ENCODE measurements at regions not wholly inside any gene's neighbourhood (a gene's known extent, or its start where the extent isn't known, plus 50 kb on each side); places are given as distances from the start of the nearest gene placed in this dataset.
"Not testable (repeated sequence)": the region's sequence is repeated elsewhere in the genome, so short reads cannot be mapped to it uniquely, and the experiment has no call there.

GRCh38 chr1:228652116-228652515, 83.2 kb upstream of the RHOU start:
- H3K4me3 ChIP-seq (ENCODE audit: low read length), result no peak overlapping the region
- H3K36me3 ChIP-seq (ENCODE audit: control insufficient read depth, insufficient read depth, low read length), result no peaks in the 10 kb centered on the region
- peaks cover 33% of the 10 kb centered on the region for H3K27me3 ChIP-seq (ENCODE audit: control insufficient read depth, insufficient read depth, low read length)
- no peaks in the 10 kb centered on the region for H3K4me1 ChIP-seq (ENCODE audit: control insufficient read depth, insufficient read depth, low read length)
- no peak overlapping the region for H3K9ac ChIP-seq (ENCODE audit: low read length)
- H3K27ac ChIP-seq (ENCODE audit: low read depth, low read length), result no peak overlapping the region

- H3K27me3 ChIP-seq (ENCODE audit: control insufficient read depth, insufficient read depth, low read length), result peaks cover 24% of the 10 kb centered on the region
- not testable (repeated sequence) for H3K4me3 ChIP-seq (ENCODE audit: low read length)
Observed at GRCh38 chr1:228653057-228653456, 82.2 kb upstream of the RHOU start.

GRCh38 chr1:228653748-228654147, 81.5 kb upstream of the RHOU start:
- Histone ChIP-seq H3K4me1 (ENCODE audit: control insufficient read depth, insufficient read depth, low read length) (no peaks in the 10 kb centered on the region), H3K36me3 (ENCODE audit: control insufficient read depth, insufficient read depth, low read length) (no peaks in the 10 kb centered on the region), H3K4me3 (ENCODE audit: low read length) (no peak overlapping the region), H3K27ac (ENCODE audit: low read depth, low read length) (no peak overlapping the region), H3K27me3 (ENCODE audit: control insufficient read depth, insufficient read depth, low read length) (peaks cover 20% of the 10 kb centered on the region), H3K9ac (ENCODE audit: low read length) (no peak overlapping the region)

More at GRCh38 chr1:228653057-228653456, 82.2 kb upstream of the RHOU start:
- H3K4me1 ChIP-seq (ENCODE audit: control insufficient read depth, insufficient read depth, low read length); H3K9ac ChIP-seq (ENCODE audit: low read length); H3K27ac ChIP-seq (ENCODE audit: low read depth, low read length); H3K36me3 ChIP-seq (ENCODE audit: control insufficient read depth, insufficient read depth, low read length): not testable (repeated sequence)

- no peaks in the 10 kb centered on the region for H3K36me3 ChIP-seq (ENCODE audit: control insufficient read depth, insufficient read depth, low read length)
Observed at GRCh38 chr1:228655796-228656394, 79.4 kb upstream of the RHOU start.

GRCh38 chr1:228662007-228662689, 73.1 kb upstream of the RHOU start:
- not testable (repeated sequence) for H3K36me3 ChIP-seq (ENCODE audit: control insufficient read depth, insufficient read depth, low read length); H3K27me3 ChIP-seq (ENCODE audit: control insufficient read depth, insufficient read depth, low read length); H3K4me3 ChIP-seq (ENCODE audit: low read length); H3K4me1 ChIP-seq (ENCODE audit: control insufficient read depth, insufficient read depth, low read length); H3K9ac ChIP-seq (ENCODE audit: low read length); H3K27ac ChIP-seq (ENCODE audit: low read depth, low read length)

More at GRCh38 chr1:228655796-228656394, 79.4 kb upstream of the RHOU start:
- Histone ChIP-seq H3K4me1 (ENCODE audit: control insufficient read depth, insufficient read depth, low read length) (no peaks in the 10 kb centered on the region), H3K4me3 (ENCODE audit: low read length) (no peak overlapping the region), H3K9ac (ENCODE audit: low read length) (no peak overlapping the region), H3K27me3 (ENCODE audit: control insufficient read depth, insufficient read depth, low read length) (peaks cover 3% of the 10 kb centered on the region), H3K27ac (ENCODE audit: low read depth, low read length) (no peak overlapping the region)

- H3K9ac ChIP-seq (ENCODE audit: low read length), result no peak overlapping the region
- no peaks in the 10 kb centered on the region for H3K4me1 ChIP-seq (ENCODE audit: control insufficient read depth, insufficient read depth, low read length)
- no peak overlapping the region for H3K27ac ChIP-seq (ENCODE audit: low read depth, low read length)
- H3K4me3 ChIP-seq (ENCODE audit: low read length), result no peak overlapping the region
- no peaks in the 10 kb centered on the region for H3K27me3 ChIP-seq (ENCODE audit: control insufficient read depth, insufficient read depth, low read length)
- H3K36me3 ChIP-seq (ENCODE audit: control insufficient read depth, insufficient read depth, low read length), result no peaks in the 10 kb centered on the region
Observed at GRCh38 chr1:228664399-228664914, 70.8 kb upstream of the RHOU start.

- H3K4me3 ChIP-seq (ENCODE audit: low read length), result no peak overlapping the region
- H3K4me1 ChIP-seq (ENCODE audit: control insufficient read depth, insufficient read depth, low read length), result no peaks in the 10 kb centered on the region
- H3K9ac ChIP-seq (ENCODE audit: low read length), result no peak overlapping the region
- H3K27me3 ChIP-seq (ENCODE audit: control insufficient read depth, insufficient read depth, low read length), result no peaks in the 10 kb centered on the region
- H3K36me3 ChIP-seq (ENCODE audit: control insufficient read depth, insufficient read depth, low read length), result no peaks in the 10 kb centered on the region
- H3K27ac ChIP-seq (ENCODE audit: low read depth, low read length), result no peak overlapping the region
Observed at GRCh38 chr1:228666686-228667623, 68.3 kb upstream of the RHOU start.

GRCh38 chr1:228668553-228669241, 66.6 kb upstream of the RHOU start:
- Histone ChIP-seq H3K4me1 (ENCODE audit: control insufficient read depth, insufficient read depth, low read length) (no peaks in the 10 kb centered on the region), H3K36me3 (ENCODE audit: control insufficient read depth, insufficient read depth, low read length) (no peaks in the 10 kb centered on the region), H3K4me3 (ENCODE audit: low read length) (no peak overlapping the region), H3K9ac (ENCODE audit: low read length) (no peak overlapping the region), H3K27ac (ENCODE audit: low read depth, low read length) (no peak overlapping the region), H3K27me3 (ENCODE audit: control insufficient read depth, insufficient read depth, low read length) (no peaks in the 10 kb centered on the region)

GRCh38 chr1:228669242-228669585, 66.1 kb upstream of the RHOU start:
- H3K27me3 ChIP-seq (ENCODE audit: control insufficient read depth, insufficient read depth, low read length), result no peaks in the 10 kb centered on the region
- H3K4me1 ChIP-seq (ENCODE audit: control insufficient read depth, insufficient read depth, low read length), result no peaks in the 10 kb centered on the region
- no peaks in the 10 kb centered on the region for H3K36me3 ChIP-seq (ENCODE audit: control insufficient read depth, insufficient read depth, low read length)
- H3K27ac ChIP-seq (ENCODE audit: low read depth, low read length), result no peak overlapping the region
- no peak overlapping the region for H3K9ac ChIP-seq (ENCODE audit: low read length)
- no peak overlapping the region for H3K4me3 ChIP-seq (ENCODE audit: low read length)

- H3K4me1 ChIP-seq (ENCODE audit: control insufficient read depth, insufficient read depth, low read length); H3K27ac ChIP-seq (ENCODE audit: low read depth, low read length); H3K9ac ChIP-seq (ENCODE audit: low read length); H3K4me3 ChIP-seq (ENCODE audit: low read length); H3K36me3 ChIP-seq (ENCODE audit: control insufficient read depth, insufficient read depth, low read length); H3K27me3 ChIP-seq (ENCODE audit: control insufficient read depth, insufficient read depth, low read length): not testable (repeated sequence)
Observed at GRCh38 chr1:228681076-228681565, 54.2 kb upstream of the RHOU start.

- H3K27ac ChIP-seq (ENCODE audit: low read depth, low read length), result no peak overlapping the region
- H3K36me3 ChIP-seq (ENCODE audit: control insufficient read depth, insufficient read depth, low read length), result no peaks in the 10 kb centered on the region
- no peaks in the 10 kb centered on the region for H3K4me1 ChIP-seq (ENCODE audit: control insufficient read depth, insufficient read depth, low read length)
- H3K9ac ChIP-seq (ENCODE audit: low read length), result no peak overlapping the region
- H3K27me3 ChIP-seq (ENCODE audit: control insufficient read depth, insufficient read depth, low read length), result no peaks in the 10 kb centered on the region
- no peak overlapping the region for H3K4me3 ChIP-seq (ENCODE audit: low read length)
Observed at GRCh38 chr1:228683428-228683827, 51.9 kb upstream of the RHOU start.

- no peaks in the 10 kb centered on the region for H3K36me3 ChIP-seq (ENCODE audit: control insufficient read depth, insufficient read depth, low read length)
- no peak overlapping the region for H3K4me3 ChIP-seq (ENCODE audit: low read length)
- H3K4me1 ChIP-seq (ENCODE audit: control insufficient read depth, insufficient read depth, low read length), result no peaks in the 10 kb centered on the region
- no peaks in the 10 kb centered on the region for H3K27me3 ChIP-seq (ENCODE audit: control insufficient read depth, insufficient read depth, low read length)
- H3K9ac ChIP-seq (ENCODE audit: low read length), result no peak overlapping the region
- no peak overlapping the region for H3K27ac ChIP-seq (ENCODE audit: low read depth, low read length)
Observed at GRCh38 chr1:228684607-228685006, 50.7 kb upstream of the RHOU start.
